B cell (primary cell): ENCODE measurements at regions not wholly inside any gene's neighbourhood (a gene's known extent, or its start where the extent isn't known, plus 50 kb on each side); places are given as distances from the start of the nearest gene placed in this dataset.

ENCODE experiments used
- EZH2 ChIP-seq: IDR thresholded peaks from 2 replicates; pipeline ENCODE4 v1.6.1; 2012; ENCODE audit warnings: borderline replicate concordance, low read depth, mild to moderate bottlenecking, moderate library complexity, low read length; ENCODE audit not compliant: insufficient read depth, poor library complexity, severe bottlenecking
- TF ChIP-seq, protein P1 (sequence below): fragments of 200-600 bp; IDR thresholded peaks from one replicate; pipeline ENCODE4 v1.8.0; 2022; ENCODE audit warnings: antibody characterized with exemption, mild to moderate bottlenecking

DNA sequence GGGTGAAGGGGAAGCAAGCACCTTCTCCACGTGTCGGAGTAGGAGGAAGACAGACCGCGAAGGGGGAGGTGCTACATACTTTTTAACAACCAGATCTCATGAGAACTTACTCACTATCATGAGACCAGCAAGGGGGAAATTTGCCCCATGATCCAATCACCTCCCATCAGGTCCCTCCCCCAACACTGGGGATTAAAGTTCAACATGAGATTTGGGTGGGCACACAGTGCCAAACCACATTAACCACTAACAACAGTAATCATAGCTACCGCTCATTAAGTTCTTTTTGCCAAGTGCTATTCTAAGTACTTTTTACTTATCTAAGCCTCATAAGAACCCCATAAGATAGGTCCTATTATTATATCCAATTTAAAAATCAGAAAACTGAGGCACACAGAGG lies 450.5 kb upstream of the DDI1 start:
- TF ChIP-seq, protein P1, sequence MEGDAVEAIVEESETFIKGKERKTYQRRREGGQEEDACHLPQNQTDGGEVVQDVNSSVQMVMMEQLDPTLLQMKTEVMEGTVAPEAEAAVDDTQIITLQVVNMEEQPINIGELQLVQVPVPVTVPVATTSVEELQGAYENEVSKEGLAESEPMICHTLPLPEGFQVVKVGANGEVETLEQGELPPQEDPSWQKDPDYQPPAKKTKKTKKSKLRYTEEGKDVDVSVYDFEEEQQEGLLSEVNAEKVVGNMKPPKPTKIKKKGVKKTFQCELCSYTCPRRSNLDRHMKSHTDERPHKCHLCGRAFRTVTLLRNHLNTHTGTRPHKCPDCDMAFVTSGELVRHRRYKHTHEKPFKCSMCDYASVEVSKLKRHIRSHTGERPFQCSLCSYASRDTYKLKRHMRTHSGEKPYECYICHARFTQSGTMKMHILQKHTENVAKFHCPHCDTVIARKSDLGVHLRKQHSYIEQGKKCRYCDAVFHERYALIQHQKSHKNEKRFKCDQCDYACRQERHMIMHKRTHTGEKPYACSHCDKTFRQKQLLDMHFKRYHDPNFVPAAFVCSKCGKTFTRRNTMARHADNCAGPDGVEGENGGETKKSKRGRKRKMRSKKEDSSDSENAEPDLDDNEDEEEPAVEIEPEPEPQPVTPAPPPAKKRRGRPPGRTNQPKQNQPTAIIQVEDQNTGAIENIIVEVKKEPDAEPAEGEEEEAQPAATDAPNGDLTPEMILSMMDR, result no peak
- TF ChIP-seq EZH2, result no peak
